Choroid plexus epithelial cell (primary cell): ENCODE measurements at regions not wholly inside any gene's neighbourhood (a gene's known extent, or its start where the extent isn't known, plus 50 kb on each side); places are given as distances from the start of the nearest gene placed in this dataset.

Source experiments
- DNase-seq: peaks from one replicate; pipeline ENCODE4 v3.0.0-alpha.2; 2010; ENCODE audit warnings: low read depth
- H3K4me3 ChIP-seq: 2 replicates; pipeline ENCODE4 v1.5.1; 2011; ENCODE audit warnings: low read depth, mild to moderate bottlenecking, control low read depth, low read length, moderate library complexity
- CTCF ChIP-seq: conservative IDR thresholded peaks from 2 replicates; pipeline ENCODE4 v1.5.1; 2011; ENCODE audit warnings: low read depth, mild to moderate bottlenecking, control low read depth, inconsistent platforms, low read length, moderate library complexity

- H3K4me3 ChIP-seq, result no peak overlapping the region
- no peak for TF ChIP-seq CTCF
- no peak for DNase-seq
Observed at GRCh38 chrX:4110964-4111363, 397.5 kb upstream of the PRKX start.

- DNase-seq, result no peak
- no peak for TF ChIP-seq CTCF
- H3K4me3 ChIP-seq, result no peak overlapping the region
Observed at GRCh38 chrX:4094926-4095325, 381.5 kb upstream of the PRKX start.

- H3K4me3 ChIP-seq, result no peak overlapping the region
- TF ChIP-seq CTCF, result no peak
- DNase-seq, result no peak
Observed at GRCh38 chrX:4091046-4091760, 377.8 kb upstream of the PRKX start.

GRCh38 chrX:4059893-4060292 lies 346.4 kb upstream of the PRKX start:
- no peak overlapping the region for H3K4me3 ChIP-seq
- no peak for DNase-seq
- TF ChIP-seq CTCF, result no peak

GRCh38 chrX:4043951-4044350 lies 330.5 kb upstream of the PRKX start:
- H3K4me3 ChIP-seq, result no peak overlapping the region
- DNase-seq, result no peak
- no peak for TF ChIP-seq CTCF

- H3K4me3 ChIP-seq, result no peak overlapping the region
- DNase-seq, result no peak
- no peak for TF ChIP-seq CTCF
Observed at GRCh38 chrX:4035874-4036273, 322.4 kb upstream of the PRKX start.

- TF ChIP-seq CTCF, result no peak
- H3K4me3 ChIP-seq, result no peak overlapping the region
- DNase-seq, result no peak
Observed at GRCh38 chrX:4028151-4028550, 314.7 kb upstream of the PRKX start.
